Lower leg skin (tissue), 3 donors: ENCODE measurements at regions not wholly inside any gene's neighbourhood (a gene's known extent, or its start where the extent isn't known, plus 50 kb on each side); places are given as distances from the start of the nearest gene placed in this dataset.

Experiments used
- CTCF ChIP-seq, 3 donors: fragments of 450-650 bp; IDR thresholded peaks; one replicate each; pipeline ENCODE4 v1.5.1; 2016; ENCODE audit warnings: antibody characterized with exemption in 3 of 3, mild to moderate bottlenecking in 3 of 3, moderate library complexity in 2 of 3
- POLR2A ChIP-seq, 2 donors: fragments of 450-650 bp; IDR thresholded peaks; one replicate each; pipeline ENCODE4 v1.6.1; 2016 to 2017; ENCODE audit warnings: antibody characterized with exemption in 2 of 2, mild to moderate bottlenecking in 1 of 2, moderate library complexity in 1 of 2

- TF ChIP-seq CTCF (IDR thresholded peaks at IDR 0.05), result no peak
- no peak for TF ChIP-seq POLR2A (IDR thresholded peaks at IDR 0.05)
Observed at GRCh38 chr2:7665880-7666279, 748.7 kb downstream of the RNF144A start.
